ENCODE measurements at regions not wholly inside any gene's neighbourhood (a gene's known extent, or its start where the extent isn't known, plus 50 kb on each side); places are given as distances from the start of the nearest gene placed in this dataset.

- DNase-seq (ENCODE audit: extremely low spot score, unreplicated experiment): no peak
- Mint-ChIP-seq H3K27ac (ENCODE audit: unreplicated experiment) (no peak overlapping the region), H3K27me3 (ENCODE audit: unreplicated experiment) (no peaks in the 10 kb centered on the region)
Measured at GRCh38 chr15:100712226-100712625, 109.8 kb downstream of the ASB7 start.

GRCh38 chr15:100713163-100713867 lies 110.9 kb downstream of the ASB7 start:
- H3K9me3 Mint-ChIP-seq (ENCODE audit: unreplicated experiment): no peaks in the 10 kb centered on the region
- peaks cover 4% of the 10 kb centered on the region for H3K4me1 Mint-ChIP-seq (ENCODE audit: unreplicated experiment)
- no peak overlapping the region for H3K27ac Mint-ChIP-seq (ENCODE audit: unreplicated experiment)
- no peak for TF ChIP-seq CTCF (IDR thresholded peaks at IDR 0.05)
- H3K4me3 Mint-ChIP-seq (ENCODE audit: unreplicated experiment): no peak overlapping the region
- H3K27me3 Mint-ChIP-seq (ENCODE audit: unreplicated experiment): no peaks in the 10 kb centered on the region
- DNase-seq (ENCODE audit: extremely low spot score, unreplicated experiment): no peak
- no peaks in the 10 kb centered on the region for H3K36me3 Mint-ChIP-seq (ENCODE audit: unreplicated experiment)

More at GRCh38 chr15:100712226-100712625, 109.8 kb downstream of the ASB7 start:
- no peaks in the 10 kb centered on the region for H3K36me3 Mint-ChIP-seq (ENCODE audit: unreplicated experiment)
- TF ChIP-seq CTCF (IDR thresholded peaks at IDR 0.05): no peak
- peaks cover 4% of the 10 kb centered on the region for H3K4me1 Mint-ChIP-seq (ENCODE audit: unreplicated experiment)
- no peak overlapping the region for H3K4me3 Mint-ChIP-seq (ENCODE audit: unreplicated experiment)
- H3K9me3 Mint-ChIP-seq (ENCODE audit: unreplicated experiment): no peaks in the 10 kb centered on the region

GRCh38 chr15:100714034-100714748 lies 111.8 kb downstream of the ASB7 start:
- H3K36me3 Mint-ChIP-seq (ENCODE audit: unreplicated experiment): no peaks in the 10 kb centered on the region
- no peak for TF ChIP-seq CTCF (IDR thresholded peaks at IDR 0.05)
- no peaks in the 10 kb centered on the region for H3K27me3 Mint-ChIP-seq (ENCODE audit: unreplicated experiment)
- peaks cover 4% of the 10 kb centered on the region for H3K4me1 Mint-ChIP-seq (ENCODE audit: unreplicated experiment)
- H3K9me3 Mint-ChIP-seq (ENCODE audit: unreplicated experiment): no peaks in the 10 kb centered on the region
- peak; percentile 54 for DNase-seq (ENCODE audit: extremely low spot score, unreplicated experiment)
- H3K4me3 Mint-ChIP-seq (ENCODE audit: unreplicated experiment): no peak overlapping the region
- no peak overlapping the region for H3K27ac Mint-ChIP-seq (ENCODE audit: unreplicated experiment)

GRCh38 chr15:100714749-100715342 lies 112.5 kb downstream of the ASB7 start:
- peak; percentile 67 for DNase-seq (ENCODE audit: extremely low spot score, unreplicated experiment)
- no peak overlapping the region for H3K4me3 Mint-ChIP-seq (ENCODE audit: unreplicated experiment)
- H3K4me1 Mint-ChIP-seq (ENCODE audit: unreplicated experiment): peaks cover 4% of the 10 kb centered on the region
- H3K36me3 Mint-ChIP-seq (ENCODE audit: unreplicated experiment): no peaks in the 10 kb centered on the region
- no peaks in the 10 kb centered on the region for H3K27me3 Mint-ChIP-seq (ENCODE audit: unreplicated experiment)
- H3K9me3 Mint-ChIP-seq (ENCODE audit: unreplicated experiment): no peaks in the 10 kb centered on the region
- no peak for TF ChIP-seq CTCF (IDR thresholded peaks at IDR 0.05)
- no peak overlapping the region for H3K27ac Mint-ChIP-seq (ENCODE audit: unreplicated experiment)

All from osteocyte (in vitro differentiated cells).